ENCODE measurements at regions not wholly inside any gene's neighbourhood (a gene's known extent, or its start where the extent isn't known, plus 50 kb on each side); places are given as distances from the start of the nearest gene placed in this dataset.

DNA sequence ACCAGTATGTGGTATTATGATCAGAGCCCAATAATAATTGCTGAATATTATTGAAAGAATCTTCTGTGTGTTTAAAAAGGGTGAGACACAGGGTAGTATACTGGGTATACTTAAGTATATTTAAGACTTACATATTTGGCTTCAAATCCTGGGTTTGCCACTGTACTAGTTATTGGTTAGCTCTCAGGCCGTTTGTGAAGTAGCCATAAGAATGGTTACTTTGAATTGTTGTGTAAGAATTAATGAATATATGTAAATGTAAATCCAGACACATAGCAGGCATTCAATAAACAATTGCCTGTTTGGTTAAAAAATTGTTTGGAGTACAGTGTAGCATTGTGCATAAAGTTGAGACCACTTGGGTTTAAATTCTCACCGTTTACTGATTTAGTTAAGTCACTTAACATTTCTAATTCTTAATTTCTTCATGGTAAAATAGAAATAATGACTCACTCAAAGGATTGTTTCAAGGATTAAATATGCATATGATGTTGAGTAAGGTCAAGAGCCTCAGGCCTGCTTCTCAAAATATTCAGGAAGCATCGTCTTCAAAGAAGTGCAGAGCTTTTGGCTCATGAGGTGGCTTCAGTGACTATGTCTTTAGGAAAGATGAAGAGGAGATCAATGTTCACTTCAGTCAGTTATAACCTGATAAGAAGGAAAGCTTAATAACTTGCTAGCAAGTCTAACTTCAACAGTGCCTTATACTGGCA is 207.9 kb upstream of the NT5C1B start (continued):
- TF ChIP-seq, protein P1, sequence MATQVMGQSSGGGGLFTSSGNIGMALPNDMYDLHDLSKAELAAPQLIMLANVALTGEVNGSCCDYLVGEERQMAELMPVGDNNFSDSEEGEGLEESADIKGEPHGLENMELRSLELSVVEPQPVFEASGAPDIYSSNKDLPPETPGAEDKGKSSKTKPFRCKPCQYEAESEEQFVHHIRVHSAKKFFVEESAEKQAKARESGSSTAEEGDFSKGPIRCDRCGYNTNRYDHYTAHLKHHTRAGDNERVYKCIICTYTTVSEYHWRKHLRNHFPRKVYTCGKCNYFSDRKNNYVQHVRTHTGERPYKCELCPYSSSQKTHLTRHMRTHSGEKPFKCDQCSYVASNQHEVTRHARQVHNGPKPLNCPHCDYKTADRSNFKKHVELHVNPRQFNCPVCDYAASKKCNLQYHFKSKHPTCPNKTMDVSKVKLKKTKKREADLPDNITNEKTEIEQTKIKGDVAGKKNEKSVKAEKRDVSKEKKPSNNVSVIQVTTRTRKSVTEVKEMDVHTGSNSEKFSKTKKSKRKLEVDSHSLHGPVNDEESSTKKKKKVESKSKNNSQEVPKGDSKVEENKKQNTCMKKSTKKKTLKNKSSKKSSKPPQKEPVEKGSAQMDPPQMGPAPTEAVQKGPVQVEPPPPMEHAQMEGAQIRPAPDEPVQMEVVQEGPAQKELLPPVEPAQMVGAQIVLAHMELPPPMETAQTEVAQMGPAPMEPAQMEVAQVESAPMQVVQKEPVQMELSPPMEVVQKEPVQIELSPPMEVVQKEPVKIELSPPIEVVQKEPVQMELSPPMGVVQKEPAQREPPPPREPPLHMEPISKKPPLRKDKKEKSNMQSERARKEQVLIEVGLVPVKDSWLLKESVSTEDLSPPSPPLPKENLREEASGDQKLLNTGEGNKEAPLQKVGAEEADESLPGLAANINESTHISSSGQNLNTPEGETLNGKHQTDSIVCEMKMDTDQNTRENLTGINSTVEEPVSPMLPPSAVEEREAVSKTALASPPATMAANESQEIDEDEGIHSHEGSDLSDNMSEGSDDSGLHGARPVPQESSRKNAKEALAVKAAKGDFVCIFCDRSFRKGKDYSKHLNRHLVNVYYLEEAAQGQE (IDR thresholded peaks at IDR 0.05), result no peak
- TF ChIP-seq TAF1 (conservative IDR thresholded peaks at IDR 0.05) (no peak), RAD21 (IDR thresholded peaks at IDR 0.05) (no peak)
- TF ChIP-seq, protein P2, sequence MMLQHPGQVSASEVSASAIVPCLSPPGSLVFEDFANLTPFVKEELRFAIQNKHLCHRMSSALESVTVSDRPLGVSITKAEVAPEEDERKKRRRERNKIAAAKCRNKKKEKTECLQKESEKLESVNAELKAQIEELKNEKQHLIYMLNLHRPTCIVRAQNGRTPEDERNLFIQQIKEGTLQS (IDR thresholded peaks at IDR 0.05), result no peak

DNA sequence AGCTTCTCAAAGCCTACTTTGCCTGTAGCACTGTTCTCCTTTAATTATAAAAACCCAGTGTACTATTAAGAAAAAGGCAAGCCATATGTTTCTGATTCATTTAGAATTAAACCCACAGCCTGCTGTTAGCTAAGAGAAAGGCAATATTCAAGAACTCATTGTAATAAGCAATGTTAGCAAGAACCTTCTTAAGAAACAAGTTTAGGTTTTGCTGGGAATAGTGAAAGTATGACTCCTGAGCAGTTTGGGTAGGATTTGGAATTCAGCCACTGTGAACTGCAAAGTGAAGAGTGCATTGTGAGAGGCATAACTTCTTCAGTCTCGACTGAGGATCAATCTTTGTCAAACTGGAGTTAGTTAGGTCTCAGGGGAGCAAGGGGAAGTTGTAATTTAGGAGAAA is 206.5 kb upstream of the NT5C1B start:
- TF ChIP-seq RAD21 (IDR thresholded peaks at IDR 0.05), result no peak
- Histone ChIP-seq H3K9ac (ENCODE audit: low read depth in 1 of 2, low read length in 2 of 2) (no peak overlapping the region), H3K27ac (ENCODE audit: low read depth in 1 of 2, low read length in 2 of 2) (no peak overlapping the region), H3K4me3 (ENCODE audit: low read depth in 1 of 3, low read length in 3 of 3) (no peak overlapping the region), H3K9me3 (ENCODE audit: control insufficient read depth in 4 of 4, low read length in 3 of 4) (no peaks in the 10 kb centered on the region), H3K27me3 (ENCODE audit: control insufficient read depth in 4 of 4, insufficient read depth in 4 of 4, low read length in 3 of 4) (no peaks in the 10 kb centered on the region), H3K36me3 (ENCODE audit: control insufficient read depth in 4 of 4, insufficient read depth in 3 of 4, low read depth in 1 of 4, low read length in 3 of 4) (no peaks in the 10 kb centered on the region), H3K4me1 (ENCODE audit: control insufficient read depth in 4 of 4, insufficient read depth in 4 of 4, low read length in 3 of 4) (peaks cover 0 to 8% (median 3%) of the 10 kb centered on the region in 4 donors)
- DNase-seq (ENCODE audit: low spot score), result no peak
- 77% methylated on average over 1 of the region's 1 CpG for WGBS

DNA sequence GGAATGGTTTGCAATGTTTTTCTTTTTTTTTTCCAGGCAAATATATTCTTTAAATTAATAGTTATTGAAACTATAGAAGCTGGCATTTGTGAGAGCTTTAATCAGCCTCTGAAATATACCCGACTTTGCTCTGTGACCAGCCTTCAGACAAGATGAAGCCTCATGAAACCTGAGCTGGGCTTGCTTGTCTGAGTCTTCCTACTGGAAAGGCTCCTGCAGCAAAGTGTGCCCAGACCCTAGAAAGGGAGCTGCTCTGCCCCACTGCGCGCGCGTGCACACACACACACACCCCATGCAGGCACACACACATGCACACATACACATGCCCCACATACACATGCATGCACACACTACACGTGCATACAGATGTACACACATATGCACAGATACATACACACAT is 203.3 kb upstream of the NT5C1B start:
- Histone ChIP-seq H3K4me1 (ENCODE audit: control insufficient read depth in 4 of 4, insufficient read depth in 4 of 4, low read length in 3 of 4) (no peaks in the 10 kb centered on the region), H3K9me3 (ENCODE audit: control insufficient read depth in 4 of 4, low read length in 3 of 4) (no peaks in the 10 kb centered on the region), H3K9ac (ENCODE audit: low read depth in 1 of 2, low read length in 2 of 2) (no peak overlapping the region), H3K36me3 (ENCODE audit: control insufficient read depth in 4 of 4, insufficient read depth in 3 of 4, low read depth in 1 of 4, low read length in 3 of 4) (no peaks in the 10 kb centered on the region), H3K4me3 (ENCODE audit: low read depth in 1 of 3, low read length in 3 of 3) (no peak overlapping the region), H3K27me3 (ENCODE audit: control insufficient read depth in 4 of 4, insufficient read depth in 4 of 4, low read length in 3 of 4) (no peaks in the 10 kb centered on the region), H3K27ac (ENCODE audit: low read depth in 1 of 2, low read length in 2 of 2) (no peak overlapping the region)
- TF ChIP-seq TAF1 (conservative IDR thresholded peaks at IDR 0.05) (no peak), HNF4G (IDR thresholded peaks at IDR 0.05) (no peak), SP1 (IDR thresholded peaks at IDR 0.05) (no peak), NR2F2 (IDR thresholded peaks at IDR 0.05) (no peak), RAD21 (IDR thresholded peaks at IDR 0.05) (no peak), GABPA (IDR thresholded peaks at IDR 0.05 in 1 of 2, conservative IDR thresholded peaks at IDR 0.05 in 1 of 2) (no peak)
- 97% methylated on average over 6 of the region's 6 CpGs for WGBS
- no peak for DNase-seq (ENCODE audit: low spot score)

DNA sequence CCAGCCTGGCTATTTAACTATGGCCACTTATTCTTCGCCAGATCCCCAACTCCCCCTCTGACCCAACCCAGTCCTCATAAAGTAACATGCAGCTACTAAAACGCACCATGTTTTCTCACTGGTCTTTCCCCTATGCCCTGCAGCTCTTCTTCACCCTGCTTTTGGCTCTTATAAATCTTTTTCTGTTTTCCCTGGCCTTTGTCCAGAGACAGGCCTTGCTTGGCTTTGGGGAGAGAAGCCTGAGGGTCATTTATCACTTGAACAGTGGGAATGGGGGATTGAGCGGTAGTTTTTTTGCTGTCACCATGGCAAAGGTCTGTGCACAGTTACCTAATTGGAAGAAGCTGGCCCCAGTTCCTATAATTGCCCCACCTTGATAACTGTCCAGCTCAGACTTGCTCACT is 202.9 kb upstream of the NT5C1B start:
- WGBS, result 78% methylated on average over 3 of the region's 3 CpGs
- no peak for DNase-seq (ENCODE audit: low spot score)
- Histone ChIP-seq H3K27me3 (ENCODE audit: control insufficient read depth in 4 of 4, insufficient read depth in 4 of 4, low read length in 3 of 4) (no peaks in the 10 kb centered on the region), H3K9ac (ENCODE audit: low read depth in 1 of 2, low read length in 2 of 2) (no peak overlapping the region), H3K4me1 (ENCODE audit: control insufficient read depth in 4 of 4, insufficient read depth in 4 of 4, low read length in 3 of 4) (no peaks in the 10 kb centered on the region), H3K36me3 (ENCODE audit: control insufficient read depth in 4 of 4, insufficient read depth in 3 of 4, low read depth in 1 of 4, low read length in 3 of 4) (no peaks in the 10 kb centered on the region), H3K27ac (ENCODE audit: low read depth in 1 of 2, low read length in 2 of 2) (no peak overlapping the region), H3K9me3 (ENCODE audit: control insufficient read depth in 4 of 4, low read length in 3 of 4) (no peaks in the 10 kb centered on the region), H3K4me3 (ENCODE audit: low read depth in 1 of 3, low read length in 3 of 3) (no peak overlapping the region)
- TF ChIP-seq RAD21 (IDR thresholded peaks at IDR 0.05) (no peak), RXRA (IDR thresholded peaks at IDR 0.05) (no peak), HNF4G (IDR thresholded peaks at IDR 0.05) (no peak), EGR1 (IDR thresholded peaks at IDR 0.05; ENCODE audit: low read depth in 2 of 2) (no peak), FOXA1 (IDR thresholded peaks at IDR 0.05) (no peak), HNF4A (conservative IDR thresholded peaks at IDR 0.05) (no peak), TAF1 (conservative IDR thresholded peaks at IDR 0.05) (no peak), FOXA2 (IDR thresholded peaks at IDR 0.05) (no peak), YY1 (IDR thresholded peaks at IDR 0.05) (no peak)
- TF ChIP-seq, protein P3, sequence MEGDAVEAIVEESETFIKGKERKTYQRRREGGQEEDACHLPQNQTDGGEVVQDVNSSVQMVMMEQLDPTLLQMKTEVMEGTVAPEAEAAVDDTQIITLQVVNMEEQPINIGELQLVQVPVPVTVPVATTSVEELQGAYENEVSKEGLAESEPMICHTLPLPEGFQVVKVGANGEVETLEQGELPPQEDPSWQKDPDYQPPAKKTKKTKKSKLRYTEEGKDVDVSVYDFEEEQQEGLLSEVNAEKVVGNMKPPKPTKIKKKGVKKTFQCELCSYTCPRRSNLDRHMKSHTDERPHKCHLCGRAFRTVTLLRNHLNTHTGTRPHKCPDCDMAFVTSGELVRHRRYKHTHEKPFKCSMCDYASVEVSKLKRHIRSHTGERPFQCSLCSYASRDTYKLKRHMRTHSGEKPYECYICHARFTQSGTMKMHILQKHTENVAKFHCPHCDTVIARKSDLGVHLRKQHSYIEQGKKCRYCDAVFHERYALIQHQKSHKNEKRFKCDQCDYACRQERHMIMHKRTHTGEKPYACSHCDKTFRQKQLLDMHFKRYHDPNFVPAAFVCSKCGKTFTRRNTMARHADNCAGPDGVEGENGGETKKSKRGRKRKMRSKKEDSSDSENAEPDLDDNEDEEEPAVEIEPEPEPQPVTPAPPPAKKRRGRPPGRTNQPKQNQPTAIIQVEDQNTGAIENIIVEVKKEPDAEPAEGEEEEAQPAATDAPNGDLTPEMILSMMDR (IDR thresholded peaks at IDR 0.05; ENCODE audit: low read depth, low read length, missing input control), result no peak
- TF ChIP-seq, protein P4, sequence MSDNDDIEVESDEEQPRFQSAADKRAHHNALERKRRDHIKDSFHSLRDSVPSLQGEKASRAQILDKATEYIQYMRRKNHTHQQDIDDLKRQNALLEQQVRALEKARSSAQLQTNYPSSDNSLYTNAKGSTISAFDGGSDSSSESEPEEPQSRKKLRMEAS (IDR thresholded peaks at IDR 0.05), result no peak
- TF ChIP-seq, protein P1 (IDR thresholded peaks at IDR 0.05), result no peak

Data from liver (tissue), 8 donors.